H9 (cell line): ENCODE measurements at regions not wholly inside any gene's neighbourhood (a gene's known extent, or its start where the extent isn't known, plus 50 kb on each side); places are given as distances from the start of the nearest gene placed in this dataset.

ENCODE experiments used
- DNase-seq: peaks from one replicate; pipeline ENCODE4 v3.0.0-alpha.2; 2017
- H2AFZ ChIP-seq: one replicate; pipeline ENCODE4 v1.6.1; 2013; ENCODE audit warnings: mild to moderate bottlenecking, low read length, control low read depth, moderate library complexity
- H2AK5ac ChIP-seq: 2 replicates; pipeline ENCODE4 v1.6.1; 2013; ENCODE audit warnings: low read length, control low read depth, mixed read lengths; ENCODE audit not compliant: insufficient read length
- H2BK120ac ChIP-seq: one replicate; pipeline ENCODE4 v1.6.1; 2013; ENCODE audit warnings: low read depth, mild to moderate bottlenecking, low read length, control low read depth, inconsistent platforms; ENCODE audit not compliant: poor library complexity, severe bottlenecking
- H2BK12ac ChIP-seq: 2 replicates; pipeline ENCODE4 v1.6.1; 2013; ENCODE audit warnings: low read length, control low read depth, mixed read lengths, low read depth; ENCODE audit not compliant: insufficient read length
- H2BK15ac ChIP-seq: 2 replicates; pipeline ENCODE4 v1.6.1; 2013; ENCODE audit warnings: low read depth, low read length, control low read depth
- H2BK20ac ChIP-seq: one replicate; pipeline ENCODE4 v1.6.1; 2013; ENCODE audit warnings: low read depth, mild to moderate bottlenecking, low read length, control low read depth, inconsistent platforms; ENCODE audit not compliant: poor library complexity, severe bottlenecking
- H2BK5ac ChIP-seq: 2 replicates; pipeline ENCODE4 v1.6.1; 2013; ENCODE audit warnings: low read length, control low read depth, mixed read lengths; ENCODE audit not compliant: insufficient read length
- H3K14ac ChIP-seq: 2 replicates; pipeline ENCODE4 v1.6.1; 2013; ENCODE audit warnings: low read length, control low read depth; ENCODE audit not compliant: insufficient read depth
- H3K18ac ChIP-seq: 2 replicates; pipeline ENCODE4 v1.6.1; 2013; ENCODE audit warnings: low read depth, mild to moderate bottlenecking, mixed read lengths, low read length, control low read depth; ENCODE audit not compliant: insufficient read length
- H3K23ac ChIP-seq: 2 replicates; pipeline ENCODE4 v1.6.1; 2013; ENCODE audit warnings: low read length, control low read depth, mixed read lengths, low read depth; ENCODE audit not compliant: insufficient read length
- H3K23me2 ChIP-seq: 2 replicates; pipeline ENCODE4 v1.6.1; 2013; ENCODE audit warnings: low read depth, mild to moderate bottlenecking, mixed read lengths, low read length, control low read depth; ENCODE audit not compliant: insufficient read length, poor library complexity, severe bottlenecking
- H3K27ac ChIP-seq: 2 replicates; pipeline ENCODE4 v1.5.1; 2013; ENCODE audit warnings: low read length, control low read depth, mixed read lengths, low read depth; ENCODE audit not compliant: insufficient read length
- H3K27me3 ChIP-seq: 2 replicates; pipeline ENCODE4 v1.6.1; 2013; ENCODE audit warnings: low read length, control low read depth, inconsistent platforms; ENCODE audit not compliant: insufficient read depth
- H3K4ac ChIP-seq: 2 replicates; pipeline ENCODE4 v1.6.1; 2013; ENCODE audit warnings: low read depth, mild to moderate bottlenecking, control low read depth, inconsistent platforms, low read length, moderate library complexity
- H3K4me1 ChIP-seq: 2 replicates; pipeline ENCODE4 v1.6.1; 2013; ENCODE audit warnings: low read length, control low read depth, inconsistent platforms; ENCODE audit not compliant: insufficient read depth
- H3K4me2 ChIP-seq: 2 replicates; pipeline ENCODE4 v1.6.1; 2013; ENCODE audit warnings: low read length, control low read depth, mixed read lengths; ENCODE audit not compliant: insufficient read length, insufficient read depth
- H3K56ac ChIP-seq: 2 replicates; pipeline ENCODE4 v1.6.1; 2013; ENCODE audit warnings: low read depth, mild to moderate bottlenecking, mixed read lengths, low read length, control low read depth; ENCODE audit not compliant: insufficient read length
- H3K79me1 ChIP-seq: 2 replicates; pipeline ENCODE4 v1.6.1; 2013; ENCODE audit warnings: low read depth, mild to moderate bottlenecking, moderate library complexity, low read length, control low read depth, inconsistent platforms; ENCODE audit not compliant: insufficient read depth, poor library complexity, severe bottlenecking
- H3K79me2 ChIP-seq: 2 replicates; pipeline ENCODE4 v1.6.1; 2013; ENCODE audit warnings: low read length, control low read depth, inconsistent platforms; ENCODE audit not compliant: insufficient read depth
- H3K9ac ChIP-seq: 2 replicates; pipeline ENCODE4 v1.6.1; 2013; ENCODE audit warnings: low read length, control low read depth, mixed read lengths; ENCODE audit not compliant: insufficient read length; ENCODE audit errors: extremely low read depth
- H3K9me3 ChIP-seq: one replicate; pipeline ENCODE4 v1.6.1; 2013; ENCODE audit warnings: low read depth, low read length, inconsistent platforms; ENCODE audit not compliant: control insufficient read depth
- H3T11ph ChIP-seq: one replicate; pipeline ENCODE4 v1.6.1; 2013; ENCODE audit warnings: mild to moderate bottlenecking, low read length, control low read depth, inconsistent platforms
- H4K20me1 ChIP-seq: one replicate; pipeline ENCODE4 v1.6.1; 2013; ENCODE audit not compliant: control insufficient read depth, insufficient read length, insufficient read depth
- H4K5ac ChIP-seq: 2 replicates; pipeline ENCODE4 v1.6.1; 2013; ENCODE audit warnings: low read depth, mild to moderate bottlenecking, mixed read lengths, low read length, control low read depth; ENCODE audit not compliant: insufficient read length
- H4K8ac ChIP-seq: replicated peaks from 2 replicates; pipeline ENCODE4 v1.6.1; 2013; ENCODE audit warnings: low read length, control low read depth, mixed read lengths, low read depth; ENCODE audit not compliant: insufficient read length
- H4K91ac ChIP-seq: 2 replicates; pipeline ENCODE4 v1.6.1; 2013; ENCODE audit warnings: low read depth, mild to moderate bottlenecking, moderate library complexity, mixed read lengths, low read length, control low read depth; ENCODE audit not compliant: insufficient read length
- H3K27ac Mint-ChIP-seq, 3 experiments: 2 replicates in 2 of 3; 3 replicates in 1 of 3; pipeline ENCODE4 v1.8.0; 2020 to 2021; ENCODE audit warnings: mixed read lengths in 3 of 3, mild to moderate bottlenecking in 1 of 3, moderate library complexity in 1 of 3
- H3K27me3 Mint-ChIP-seq: 2 replicates; pipeline ENCODE4 v1.8.0; 2021; ENCODE audit warnings: low read depth, mild to moderate bottlenecking, moderate library complexity, mixed read lengths
- H3K36me3 Mint-ChIP-seq, 3 experiments: 2 replicates in 2 of 3; 3 replicates in 1 of 3; pipeline ENCODE4 v1.8.0; 2020 to 2021; ENCODE audit warnings: low read depth in 3 of 3, mixed read lengths in 3 of 3; ENCODE audit not compliant: insufficient read depth in 1 of 3
- H3K4me1 Mint-ChIP-seq, 2 experiments: 2 replicates each; pipeline ENCODE4 v1.8.0; 2020; ENCODE audit warnings: mixed read lengths in 2 of 2
- H3K4me3 Mint-ChIP-seq, 2 experiments: 2 replicates in 1 of 2; 3 replicates in 1 of 2; pipeline ENCODE4 v1.8.0; 2020 to 2021; ENCODE audit warnings: mild to moderate bottlenecking in 2 of 2, mixed read lengths in 2 of 2, moderate library complexity in 1 of 2
- H3K9me3 Mint-ChIP-seq, 2 experiments: 2 replicates in 1 of 2; 3 replicates in 1 of 2; pipeline ENCODE4 v1.8.0; 2020; ENCODE audit warnings: mild to moderate bottlenecking in 2 of 2, mixed read lengths in 2 of 2, moderate library complexity in 1 of 2
- CTCF ChIP-seq: fragments of 200-600 bp; sonication (generic); conservative IDR thresholded peaks from 3 replicates; pipeline ENCODE4 v1.8.0; 2021; ENCODE audit warnings: antibody characterized with exemption, mild to moderate bottlenecking
- WGBS: extraction: QIAGEN DNeasy Blood & Tissue Kit; methylation state at CpG from one replicate; pipeline ENCODE4 v1.1.7; 2013; ENCODE audit warnings: missing lambda C conversion rate, low lambda C conversion rate, mixed read lengths; ENCODE audit not compliant: insufficient read length; ENCODE audit errors: extremely low coverage; 5-methylcytosine and 5-hydroxymethylcytosine counted together

GRCh38 chr11:105208019-105208418, 68.5 kb upstream of the CARD18 start:
- Histone ChIP-seq H3K4me1 (no peaks in the 10 kb centered on the region), H3T11ph (no peak overlapping the region), H2BK12ac (no peak overlapping the region), H3K9me3 (no peaks in the 10 kb centered on the region), H3K27me3 (no peaks in the 10 kb centered on the region), H3K14ac (no peak overlapping the region), H3K4me2 (no peak overlapping the region), H4K5ac (no peak overlapping the region), H4K8ac (no peak overlapping the region), H3K9ac (no peak overlapping the region), H3K23me2 (no peaks in the 10 kb centered on the region), H2AFZ (no peak overlapping the region), H3K23ac (no peak overlapping the region), H2BK20ac (no peak overlapping the region), H2BK15ac (no peak overlapping the region), H3K79me2 (no peaks in the 10 kb centered on the region), H4K20me1 (no peaks in the 10 kb centered on the region), H2BK120ac (no peak overlapping the region), H2AK5ac (no peak overlapping the region), H3K18ac (no peak overlapping the region), H2BK5ac (no peak overlapping the region), H3K79me1 (no peaks in the 10 kb centered on the region), H3K27ac (no peak overlapping the region), H3K56ac (no peak overlapping the region), H4K91ac (no peak overlapping the region), H3K4ac (no peak overlapping the region)
- no peaks in the 10 kb centered on the region for H3K4me1 Mint-ChIP-seq
- no peak for DNase-seq
- no peak for TF ChIP-seq CTCF
- H3K27me3 Mint-ChIP-seq, result no peaks in the 10 kb centered on the region
- no CpG with 5 or more reads among the region's 4 CpGs for WGBS
- H3K36me3 Mint-ChIP-seq, result no peaks in the 10 kb centered on the region
- H3K27ac Mint-ChIP-seq, result no peak overlapping the region
- no peaks in the 10 kb centered on the region for H3K9me3 Mint-ChIP-seq
- no peak overlapping the region for H3K4me3 Mint-ChIP-seq
